ENCODE measurements at regions not wholly inside any gene's neighbourhood (a gene's known extent, or its start where the extent isn't known, plus 50 kb on each side); places are given as distances from the start of the nearest gene placed in this dataset.

GRCh38 chr10:36474456-36474855 is 650.9 kb upstream of the ANKRD30A start:
- Histone ChIP-seq H3K4me3 (replicated peaks; ENCODE audit: low read depth, low read length) (no peak overlapping the region), H3K27me3 (replicated peaks; ENCODE audit: control insufficient read depth, insufficient read depth, low read length) (no peaks in the 10 kb centered on the region), H3K36me3 (ENCODE audit: control insufficient read depth, insufficient read depth, low read length) (no peaks in the 10 kb centered on the region)
- DNase-seq (ENCODE audit: extremely low read depth, insufficient read length), result no peak
- TF ChIP-seq CTCF (IDR thresholded peaks at IDR 0.05; ENCODE audit: insufficient read depth, low read length, poor library complexity, severe bottlenecking), result no peak

- DNase-seq (ENCODE audit: extremely low read depth, insufficient read length), result no peak
- no peaks in the 10 kb centered on the region for H3K36me3 ChIP-seq (ENCODE audit: control insufficient read depth, insufficient read depth, low read length)
- no peaks in the 10 kb centered on the region for H3K27me3 ChIP-seq (replicated peaks; ENCODE audit: control insufficient read depth, insufficient read depth, low read length)
- H3K4me3 ChIP-seq (replicated peaks; ENCODE audit: low read depth, low read length), result no peak overlapping the region
- TF ChIP-seq CTCF (IDR thresholded peaks at IDR 0.05; ENCODE audit: insufficient read depth, low read length, poor library complexity, severe bottlenecking), result no peak
Measured at GRCh38 chr10:36473122-36473521, 652.3 kb upstream of the ANKRD30A start.

GRCh38 chr10:36469585-36469984 is 655.8 kb upstream of the ANKRD30A start:
- Histone ChIP-seq H3K27me3 (replicated peaks; ENCODE audit: control insufficient read depth, insufficient read depth, low read length) (no peaks in the 10 kb centered on the region), H3K4me3 (replicated peaks; ENCODE audit: low read depth, low read length) (no peak overlapping the region), H3K36me3 (ENCODE audit: control insufficient read depth, insufficient read depth, low read length) (no peaks in the 10 kb centered on the region)
- TF ChIP-seq CTCF (IDR thresholded peaks at IDR 0.05; ENCODE audit: insufficient read depth, low read length, poor library complexity, severe bottlenecking), result no peak
- DNase-seq (ENCODE audit: extremely low read depth, insufficient read length), result no peak

- Histone ChIP-seq H3K27me3 (replicated peaks; ENCODE audit: control insufficient read depth, insufficient read depth, low read length) (no peaks in the 10 kb centered on the region), H3K36me3 (ENCODE audit: control insufficient read depth, insufficient read depth, low read length) (no peaks in the 10 kb centered on the region), H3K4me3 (replicated peaks; ENCODE audit: low read depth, low read length) (no peak overlapping the region)
- DNase-seq (ENCODE audit: extremely low read depth, insufficient read length), result no peak
- TF ChIP-seq CTCF (IDR thresholded peaks at IDR 0.05; ENCODE audit: insufficient read depth, low read length, poor library complexity, severe bottlenecking), result no peak
Measured at GRCh38 chr10:36468620-36469019, 656.8 kb upstream of the ANKRD30A start.

GRCh38 chr10:36465604-36466379 is 659.6 kb upstream of the ANKRD30A start:
- no peak overlapping the region for H3K4me3 ChIP-seq (replicated peaks; ENCODE audit: low read depth, low read length)
- no peaks in the 10 kb centered on the region for H3K36me3 ChIP-seq (ENCODE audit: control insufficient read depth, insufficient read depth, low read length)
- DNase-seq (ENCODE audit: extremely low read depth, insufficient read length), result no peak
- no peaks in the 10 kb centered on the region for H3K27me3 ChIP-seq (replicated peaks; ENCODE audit: control insufficient read depth, insufficient read depth, low read length)
- no peak for TF ChIP-seq CTCF (IDR thresholded peaks at IDR 0.05; ENCODE audit: insufficient read depth, low read length, poor library complexity, severe bottlenecking)
